HFFc6 (cell line): ENCODE measurements at regions not wholly inside any gene's neighbourhood (a gene's known extent, or its start where the extent isn't known, plus 50 kb on each side); places are given as distances from the start of the nearest gene placed in this dataset.

ENCODE experiments used
- DNase-seq: peaks from one replicate; pipeline ENCODE4 v3.0.0-alpha.2; 2018
- H3K27ac Mint-ChIP-seq: 2 replicates; pipeline ENCODE4 v1.8.0; 2020; ENCODE audit warnings: mild to moderate bottlenecking, mixed read lengths
- H3K27me3 Mint-ChIP-seq: 2 replicates; pipeline ENCODE4 v1.8.0; 2021; ENCODE audit warnings: mild to moderate bottlenecking, moderate library complexity, mixed read lengths; ENCODE audit not compliant: insufficient read depth
- H3K36me3 Mint-ChIP-seq: 2 replicates; pipeline ENCODE4 v1.8.0; 2021; ENCODE audit warnings: low read depth, mixed read lengths
- H3K4me1 Mint-ChIP-seq: 2 replicates; pipeline ENCODE4 v1.8.0; 2020; ENCODE audit warnings: low read depth, mixed read lengths
- H3K4me3 Mint-ChIP-seq: 2 replicates; pipeline ENCODE4 v1.8.0; 2020; ENCODE audit warnings: mild to moderate bottlenecking, moderate library complexity, mixed read lengths
- H3K9me3 Mint-ChIP-seq: 2 replicates; pipeline ENCODE4 v1.8.0; 2020; ENCODE audit warnings: mild to moderate bottlenecking, mixed read lengths
- CTCF ChIP-seq: fragments of 200-600 bp; sonication (generic); IDR thresholded peaks from 2 replicates; pipeline ENCODE4 v1.5.0; 2021; ENCODE audit warnings: antibody characterized with exemption, mild to moderate bottlenecking

DNA sequence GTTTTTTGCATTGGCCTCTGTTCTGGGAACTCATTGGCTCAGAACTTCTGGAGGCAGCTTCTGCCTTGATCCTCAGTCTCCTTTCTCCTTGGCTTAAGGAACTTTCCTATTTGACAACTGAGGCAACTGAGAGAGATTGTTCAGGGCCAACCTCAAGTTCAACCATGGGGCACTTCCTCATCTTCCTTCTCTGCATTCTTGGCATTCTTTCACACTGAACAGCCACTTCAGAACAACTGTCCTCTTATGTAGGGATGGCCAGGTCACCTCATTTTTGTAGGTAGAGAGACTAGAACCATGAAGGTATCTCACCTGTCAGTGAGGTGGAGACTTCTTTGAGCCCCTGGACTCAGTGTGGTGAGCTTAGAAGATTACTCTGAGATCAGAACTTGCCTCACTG is 63.0 kb upstream of the NRXN3 start:
- Mint-ChIP-seq H3K4me3 (no peak overlapping the region), H3K27ac (no peak overlapping the region), H3K36me3 (peaks cover 3% of the 10 kb centered on the region; the same call in 1 of the 2 replicates), H3K4me1 (no peaks in the 10 kb centered on the region), H3K27me3 (no peaks in the 10 kb centered on the region; the same call in none of the 2 replicates), H3K9me3 (peaks cover 56% of the 10 kb centered on the region)
- TF ChIP-seq CTCF: no peak
- no peak for DNase-seq

DNA sequence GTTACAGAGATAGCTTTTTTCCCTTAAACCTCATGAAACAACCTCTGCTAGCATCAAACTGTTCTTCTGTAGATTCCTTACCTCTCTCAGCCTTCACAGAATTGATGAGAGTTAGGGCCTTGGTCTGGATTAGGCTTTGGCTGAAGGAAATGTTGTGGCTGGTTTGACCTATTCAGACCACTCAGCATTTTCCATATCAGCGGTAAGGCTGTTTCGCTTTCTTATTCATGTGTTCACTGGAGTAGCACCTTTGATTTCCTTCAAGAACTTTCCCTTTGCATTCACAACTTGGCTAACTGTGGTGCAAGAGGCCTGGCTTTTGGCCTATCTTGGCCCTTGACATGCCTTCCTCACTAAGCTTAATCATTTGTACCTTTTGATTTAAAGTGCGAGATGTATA is 50.7 kb upstream of the NRXN3 start:
- H3K27ac Mint-ChIP-seq: no peak overlapping the region
- H3K4me1 Mint-ChIP-seq: no peaks in the 10 kb centered on the region
- H3K27me3 Mint-ChIP-seq: no peaks in the 10 kb centered on the region; the same call in 1 of the 2 replicates
- DNase-seq: no peak
- no peak for TF ChIP-seq CTCF
- peaks cover 42% of the 10 kb centered on the region for H3K9me3 Mint-ChIP-seq
- H3K4me3 Mint-ChIP-seq: no peak overlapping the region
- no peaks in the 10 kb centered on the region for H3K36me3 Mint-ChIP-seq
